GM06990 (cell line): ENCODE measurements at regions not wholly inside any gene's neighbourhood (a gene's known extent, or its start where the extent isn't known, plus 50 kb on each side); places are given as distances from the start of the nearest gene placed in this dataset.

ENCODE experiments used
- DNase-seq: peaks from one replicate; pipeline ENCODE4 v3.0.0-alpha.2; 2011; ENCODE audit not compliant: insufficient read length; ENCODE audit errors: extremely low read depth
- H3K27me3 ChIP-seq: replicated peaks from 2 replicates; pipeline ENCODE4 v1.6.0; 2011; ENCODE audit warnings: low read length; ENCODE audit not compliant: control insufficient read depth, insufficient read depth
- H3K36me3 ChIP-seq: 2 replicates; pipeline ENCODE4 v1.5.1; 2011; ENCODE audit warnings: low read length; ENCODE audit not compliant: control insufficient read depth, insufficient read depth
- H3K4me3 ChIP-seq: replicated peaks from 2 replicates; pipeline ENCODE4 v1.5.1; 2011; ENCODE audit warnings: low read depth, mild to moderate bottlenecking, control low read depth, low read length
- TF ChIP-seq, protein P1 (sequence below): IDR thresholded peaks from 2 replicates; pipeline ENCODE4 v1.5.1; 2011; ENCODE audit warnings: low read length, control low read depth, mild to moderate bottlenecking, inconsistent platforms; ENCODE audit not compliant: insufficient read depth, poor library complexity, severe bottlenecking

DNA sequence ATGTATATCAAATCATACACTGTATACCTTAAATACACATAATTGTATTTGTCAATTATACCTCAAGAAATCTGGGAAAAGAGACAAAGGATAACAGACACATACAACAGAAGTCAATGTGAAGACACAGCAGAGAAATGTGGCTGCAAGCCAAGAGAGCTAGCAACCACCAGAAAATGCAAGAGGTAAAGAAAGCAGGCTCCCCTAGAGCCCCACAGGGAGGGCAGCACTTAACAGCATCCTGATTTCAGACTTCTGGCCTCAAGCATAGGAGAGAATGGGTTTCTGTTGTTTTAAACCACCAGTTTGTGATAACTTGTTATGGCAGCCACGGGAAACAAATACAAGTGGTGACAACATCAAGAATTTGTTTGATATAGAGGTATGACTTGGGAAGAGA is 1197.2 kb downstream of the SORCS1 start:
- Histone ChIP-seq H3K27me3 (no peaks in the 10 kb centered on the region), H3K36me3 (no peaks in the 10 kb centered on the region), H3K4me3 (no peak overlapping the region)
- no peak for DNase-seq
- TF ChIP-seq, protein P1, sequence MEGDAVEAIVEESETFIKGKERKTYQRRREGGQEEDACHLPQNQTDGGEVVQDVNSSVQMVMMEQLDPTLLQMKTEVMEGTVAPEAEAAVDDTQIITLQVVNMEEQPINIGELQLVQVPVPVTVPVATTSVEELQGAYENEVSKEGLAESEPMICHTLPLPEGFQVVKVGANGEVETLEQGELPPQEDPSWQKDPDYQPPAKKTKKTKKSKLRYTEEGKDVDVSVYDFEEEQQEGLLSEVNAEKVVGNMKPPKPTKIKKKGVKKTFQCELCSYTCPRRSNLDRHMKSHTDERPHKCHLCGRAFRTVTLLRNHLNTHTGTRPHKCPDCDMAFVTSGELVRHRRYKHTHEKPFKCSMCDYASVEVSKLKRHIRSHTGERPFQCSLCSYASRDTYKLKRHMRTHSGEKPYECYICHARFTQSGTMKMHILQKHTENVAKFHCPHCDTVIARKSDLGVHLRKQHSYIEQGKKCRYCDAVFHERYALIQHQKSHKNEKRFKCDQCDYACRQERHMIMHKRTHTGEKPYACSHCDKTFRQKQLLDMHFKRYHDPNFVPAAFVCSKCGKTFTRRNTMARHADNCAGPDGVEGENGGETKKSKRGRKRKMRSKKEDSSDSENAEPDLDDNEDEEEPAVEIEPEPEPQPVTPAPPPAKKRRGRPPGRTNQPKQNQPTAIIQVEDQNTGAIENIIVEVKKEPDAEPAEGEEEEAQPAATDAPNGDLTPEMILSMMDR = no peak

DNA sequence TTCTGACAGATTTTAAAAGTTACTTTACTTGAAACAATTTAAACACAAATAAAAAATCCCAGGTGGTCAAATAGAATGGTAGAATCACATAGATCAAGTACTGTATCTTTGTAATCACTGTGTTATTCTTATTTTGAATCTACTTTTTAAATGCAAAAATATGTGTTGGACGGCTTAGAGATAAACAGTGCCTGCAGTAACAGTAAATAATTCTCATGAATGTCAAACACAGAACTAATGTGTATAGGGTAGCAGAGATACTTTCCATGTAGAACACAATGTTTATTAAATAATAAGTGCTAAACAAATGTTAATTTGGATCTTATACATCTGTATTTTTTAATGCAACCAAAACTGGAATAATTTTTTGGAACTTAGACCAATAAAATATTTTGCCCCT is 1199.4 kb downstream of the SORCS1 start:
- no peaks in the 10 kb centered on the region for H3K36me3 ChIP-seq
- TF ChIP-seq, protein P1 = no peak
- DNase-seq = no peak
- H3K27me3 ChIP-seq = no peaks in the 10 kb centered on the region
- no peak overlapping the region for H3K4me3 ChIP-seq

DNA sequence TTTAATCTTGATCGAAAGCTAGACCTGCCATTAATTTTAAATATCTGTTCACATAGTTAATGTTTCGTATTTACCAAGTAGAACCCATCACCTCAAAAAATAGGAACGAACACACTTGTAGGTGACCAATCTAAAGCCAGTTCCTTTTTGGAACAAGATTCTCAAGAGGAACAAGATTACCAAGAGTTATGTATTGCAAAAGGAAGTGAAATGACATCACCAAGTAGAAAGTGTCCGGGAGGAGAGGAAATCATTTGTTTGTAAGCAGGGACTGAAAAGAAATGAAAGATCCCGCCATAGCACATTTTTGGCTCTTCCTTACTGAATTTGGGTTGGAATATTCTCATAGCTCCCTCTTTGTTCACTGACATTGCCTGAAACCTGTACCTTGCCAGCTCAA is 1200.5 kb downstream of the SORCS1 start:
- DNase-seq = no peak
- H3K4me3 ChIP-seq = no peak overlapping the region
- TF ChIP-seq, protein P1 = no peak
- no peaks in the 10 kb centered on the region for H3K27me3 ChIP-seq
- no peaks in the 10 kb centered on the region for H3K36me3 ChIP-seq

- TF ChIP-seq, protein P1 = no peak
- Histone ChIP-seq H3K27me3 (no peaks in the 10 kb centered on the region), H3K36me3 (no peaks in the 10 kb centered on the region), H3K4me3 (no peak overlapping the region)
- no peak for DNase-seq
Measured at GRCh38 chr10:105963334-105963884, 1201.1 kb downstream of the SORCS1 start.

DNA sequence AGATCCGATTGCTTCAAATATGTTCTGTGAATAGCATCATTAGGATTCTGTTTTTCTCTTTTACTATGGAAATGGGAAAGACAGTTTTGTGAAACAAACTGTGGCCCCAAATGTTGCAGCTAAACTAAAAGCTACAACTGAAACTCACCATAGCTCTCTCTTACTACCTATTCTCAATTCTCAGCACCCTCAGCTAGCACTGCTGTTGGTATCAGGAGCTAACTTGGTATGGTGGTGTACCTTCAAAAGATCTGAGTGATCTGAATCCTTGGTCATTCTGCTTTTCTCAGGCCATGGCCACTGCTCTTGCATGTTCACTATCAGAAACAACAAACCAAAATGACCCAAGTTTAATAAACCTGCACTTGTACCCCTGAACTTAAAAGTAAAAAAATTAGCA is 1208.0 kb downstream of the SORCS1 start:
- Histone ChIP-seq H3K36me3 (no peaks in the 10 kb centered on the region), H3K4me3 (no peak overlapping the region), H3K27me3 (no peaks in the 10 kb centered on the region)
- TF ChIP-seq, protein P1 = no peak
- DNase-seq = no peak

DNA sequence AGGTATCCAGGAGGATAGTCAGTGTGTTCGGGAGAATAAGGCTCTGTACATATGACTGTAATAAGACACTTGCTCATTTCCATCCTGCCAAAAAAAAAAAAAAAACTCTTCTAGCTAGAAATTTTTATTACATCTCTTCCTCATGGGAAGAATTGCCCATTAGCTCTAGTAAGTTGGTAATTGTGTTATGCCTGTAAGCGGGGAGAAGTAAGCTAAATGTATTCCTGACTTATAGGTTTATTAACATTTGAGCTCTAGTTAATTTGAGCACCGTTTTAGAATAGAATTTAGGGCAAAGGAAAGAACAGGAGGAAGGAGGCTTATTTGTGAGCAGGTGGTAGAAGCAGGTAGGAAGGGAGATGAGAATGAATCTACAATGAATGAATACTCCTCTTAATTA is 1210.6 kb downstream of the SORCS1 start:
- TF ChIP-seq, protein P1 = no peak
- no peaks in the 10 kb centered on the region for H3K27me3 ChIP-seq
- no peak for DNase-seq
- H3K36me3 ChIP-seq = no peaks in the 10 kb centered on the region
- no peak overlapping the region for H3K4me3 ChIP-seq
